Epithelial cell of prostate (primary cell): ENCODE measurements at regions not wholly inside any gene's neighbourhood (a gene's known extent, or its start where the extent isn't known, plus 50 kb on each side); places are given as distances from the start of the nearest gene placed in this dataset.

Experiments used
- DNase-seq: peaks from one replicate; pipeline ENCODE4 v3.0.0-alpha.2; 2011; ENCODE audit warnings: low read depth, low spot score
- H3K27ac ChIP-seq: fragments of 450-650 bp; 2 replicates; pipeline ENCODE4 v1.5.1; 2017; ENCODE audit warnings: mild to moderate bottlenecking

DNA sequence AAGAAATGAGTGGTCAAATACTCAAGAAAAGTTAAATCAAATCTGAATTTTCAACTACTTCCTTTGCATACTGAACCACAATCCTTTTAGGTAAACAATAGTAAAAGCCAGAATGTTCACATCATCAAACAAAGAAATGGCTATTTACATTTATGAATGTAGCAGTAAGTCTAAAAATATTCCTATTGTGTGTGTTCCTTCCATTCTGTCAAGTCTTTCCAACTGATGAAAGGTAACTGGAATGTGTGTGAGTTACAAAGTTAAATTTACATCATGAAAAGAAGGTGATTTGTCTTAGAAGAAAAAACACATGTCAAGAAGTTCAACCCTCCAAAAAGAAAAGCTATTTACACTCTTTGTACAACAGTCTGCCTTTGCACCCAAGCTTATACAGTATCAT, 203.1 kb downstream of the SIPA1L2 start:
- DNase-seq = no peak
- H3K27ac ChIP-seq = no peak overlapping the region

DNA sequence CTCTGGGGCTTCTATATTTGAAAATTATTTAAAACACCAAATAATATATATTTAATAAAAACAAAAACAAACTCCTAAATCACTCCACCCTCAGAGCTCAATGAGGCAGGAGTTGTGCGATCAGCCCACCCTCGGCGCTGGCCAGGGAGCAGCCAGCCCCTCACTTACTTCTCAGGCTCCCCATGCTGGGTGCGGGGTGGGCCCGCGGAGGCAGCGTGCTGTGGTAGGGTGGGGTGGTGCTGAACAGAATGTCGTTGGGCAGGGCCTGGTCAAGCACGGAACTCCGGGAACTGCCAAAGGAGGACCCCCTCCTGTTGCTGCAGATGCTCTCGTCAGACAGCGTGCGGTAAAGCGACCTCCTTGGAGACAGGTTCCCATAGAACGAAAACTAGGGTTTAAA, 204.5 kb downstream of the SIPA1L2 start:
- DNase-seq = no peak
- no peak overlapping the region for H3K27ac ChIP-seq

DNA sequence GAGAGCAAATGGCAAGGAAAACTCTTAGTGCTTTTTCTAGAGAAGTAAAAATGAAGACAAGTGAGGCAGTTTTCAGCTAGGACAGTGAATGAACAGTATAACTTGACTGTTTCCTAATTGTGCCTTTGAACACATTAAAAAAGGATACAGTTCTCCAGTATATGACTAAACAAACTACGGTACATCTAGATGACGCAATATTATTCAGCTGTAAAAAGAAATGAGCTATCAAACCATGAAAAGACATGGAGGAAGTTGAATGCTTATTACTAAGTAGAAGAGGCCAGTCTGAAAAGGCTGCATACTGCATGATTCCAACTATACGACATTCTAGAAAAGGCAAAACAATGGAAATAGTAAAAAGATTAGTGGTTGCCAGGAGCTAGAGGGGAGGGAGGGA, 206.3 kb downstream of the SIPA1L2 start:
- peak overlapping the region; percentile 82 for H3K27ac ChIP-seq
- no peak for DNase-seq

DNA sequence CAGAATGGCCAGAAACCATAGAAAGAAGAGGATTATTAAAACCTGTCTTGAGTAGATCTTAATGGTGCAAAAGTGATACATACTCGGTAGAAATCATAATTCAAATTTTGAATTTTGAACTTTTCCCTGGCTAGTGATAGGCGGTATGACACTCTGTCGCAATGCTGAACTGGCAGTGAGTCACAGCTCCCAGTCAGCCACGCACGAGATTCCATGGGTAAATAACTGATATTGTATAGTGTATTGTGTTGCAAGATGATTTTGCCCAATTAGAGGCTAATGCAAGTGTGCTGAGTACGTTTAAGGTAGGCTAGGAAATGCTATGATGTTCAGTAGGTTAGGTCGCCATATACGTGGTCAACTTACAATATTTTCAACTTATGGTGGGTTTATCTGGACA, 207.0 kb downstream of the SIPA1L2 start:
- DNase-seq = peak; percentile 22
- peak overlapping the region; percentile 82 for H3K27ac ChIP-seq

DNA sequence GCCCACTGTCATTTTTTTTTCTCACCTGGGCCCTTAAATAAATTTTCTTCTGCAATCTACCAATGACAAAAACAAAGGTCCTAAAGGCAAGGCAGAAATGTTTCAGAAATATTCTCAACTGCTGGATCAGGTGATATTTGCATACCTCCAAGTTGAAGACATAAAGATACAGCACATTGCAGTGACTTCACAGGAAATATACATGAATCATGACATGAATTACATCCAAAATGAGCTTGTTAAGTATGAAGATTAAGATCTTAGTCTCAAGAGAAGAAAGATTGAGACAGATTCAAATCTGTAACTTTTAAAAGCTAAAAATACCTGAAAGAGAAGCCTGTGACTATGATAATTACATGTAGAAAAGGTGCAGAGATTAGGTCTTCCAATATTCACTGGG, 207.8 kb downstream of the SIPA1L2 start:
- peak overlapping the region; percentile 82 for H3K27ac ChIP-seq
- peak; percentile 37 for DNase-seq

DNA sequence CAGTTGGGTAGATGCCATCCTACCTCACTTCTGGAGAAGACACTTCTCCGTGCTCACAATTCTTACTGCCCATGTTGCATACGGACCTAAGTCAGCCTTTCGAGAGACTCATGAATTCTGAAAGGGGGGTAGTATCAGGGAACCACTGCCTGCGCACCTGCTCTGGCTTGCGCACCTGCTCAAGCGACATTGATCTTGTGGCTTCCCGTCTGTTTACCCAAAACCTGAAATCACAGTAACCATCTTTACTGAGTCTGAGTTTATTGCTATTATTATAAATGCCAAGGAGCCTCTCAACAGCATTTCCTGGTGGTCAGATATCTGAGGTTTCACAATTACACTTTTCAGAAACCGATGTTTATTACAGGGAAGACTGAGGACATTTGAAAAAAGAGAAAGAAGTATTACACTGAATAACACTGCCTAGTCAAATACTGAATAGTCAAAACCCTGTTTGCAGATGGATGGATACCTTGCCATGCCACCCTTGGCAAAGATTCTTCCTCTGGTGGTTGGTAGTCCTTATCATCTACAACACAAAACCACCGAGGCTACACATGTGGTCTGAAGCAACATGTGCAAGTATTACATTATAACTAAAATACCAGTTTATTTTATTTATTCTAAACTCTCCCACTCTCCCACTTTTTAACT, 208.7 kb downstream of the SIPA1L2 start:
- peak overlapping the region; percentile 82 for H3K27ac ChIP-seq
- no peak for DNase-seq

DNA sequence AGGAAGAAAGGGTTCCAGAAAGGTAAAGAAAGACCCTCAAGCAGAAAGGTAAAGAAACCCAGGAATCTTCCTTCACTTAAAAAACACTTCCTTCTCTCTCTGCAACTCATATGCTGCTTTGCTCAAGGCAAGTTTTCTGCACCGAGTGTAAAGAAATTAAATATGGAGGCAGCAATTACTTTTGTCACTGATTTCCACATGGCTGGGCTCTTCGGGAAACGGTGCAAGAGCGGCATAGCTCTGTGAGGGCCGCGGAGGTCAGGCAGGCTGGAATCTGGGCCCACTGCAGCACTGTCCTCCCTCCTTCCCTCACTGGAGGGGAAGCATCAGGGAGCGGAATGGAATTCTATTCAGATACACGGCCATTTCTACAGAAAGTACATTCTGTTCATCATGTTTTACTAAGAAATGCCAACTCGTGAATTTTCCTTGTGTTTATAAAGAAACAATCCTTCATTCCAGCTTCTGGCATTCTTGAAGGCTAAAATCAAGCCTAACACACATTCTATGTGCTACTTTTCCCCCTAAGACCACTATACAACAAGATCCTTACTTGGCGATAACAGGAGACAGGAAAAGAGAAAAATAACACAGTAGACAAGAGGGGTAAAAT, 212.2 kb downstream of the SIPA1L2 start:
- no peak for DNase-seq
- H3K27ac ChIP-seq = no peak overlapping the region

DNA sequence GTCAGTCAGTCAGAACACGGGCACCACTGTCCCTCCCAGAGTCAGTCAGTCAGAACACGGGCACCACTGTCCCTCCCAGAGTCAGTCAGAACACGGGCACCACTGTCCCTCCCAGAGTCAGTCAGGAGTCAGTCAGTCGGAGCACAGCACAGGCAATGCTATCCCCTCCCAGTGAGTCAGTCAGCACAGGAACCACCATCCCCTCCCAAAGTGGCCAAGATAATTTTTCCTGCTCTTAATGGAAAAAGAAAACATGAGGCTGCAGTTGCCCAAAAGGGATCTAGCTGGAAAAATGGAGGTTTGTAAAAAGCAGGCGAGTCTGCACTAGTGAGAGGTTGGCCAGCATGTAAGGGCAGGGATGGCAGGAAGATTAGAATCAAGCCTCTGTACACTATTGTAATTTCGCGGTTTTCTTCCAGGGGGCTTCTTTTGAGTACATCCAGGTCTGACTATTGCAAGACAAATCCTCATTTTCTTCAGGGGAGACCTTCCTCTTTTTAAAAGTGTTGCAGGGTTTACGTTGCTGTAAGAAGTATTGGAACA, 213.8 kb downstream of the SIPA1L2 start:
- H3K27ac ChIP-seq = peak overlapping the region; percentile 56
- no peak for DNase-seq

DNA sequence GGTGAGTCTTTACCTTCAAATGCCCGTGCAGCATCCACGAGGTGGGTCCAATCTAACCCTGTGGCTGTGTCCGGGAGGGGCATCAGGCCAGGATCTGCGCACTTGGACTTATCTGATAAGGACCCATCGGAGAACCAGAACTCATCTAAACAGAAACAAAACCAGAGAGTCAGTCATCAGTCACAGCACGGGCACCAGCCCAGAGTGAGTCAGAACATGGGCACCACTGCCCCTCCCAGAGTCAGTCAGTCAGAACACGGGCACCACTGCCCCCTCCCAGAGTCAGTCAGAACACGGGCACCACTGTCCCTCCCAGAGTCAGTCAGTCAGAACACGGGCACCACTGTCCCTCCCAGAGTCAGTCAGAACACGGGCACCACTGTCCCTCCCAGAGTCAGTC, 214.5 kb downstream of the SIPA1L2 start:
- peak; percentile 22 for DNase-seq

DNA sequence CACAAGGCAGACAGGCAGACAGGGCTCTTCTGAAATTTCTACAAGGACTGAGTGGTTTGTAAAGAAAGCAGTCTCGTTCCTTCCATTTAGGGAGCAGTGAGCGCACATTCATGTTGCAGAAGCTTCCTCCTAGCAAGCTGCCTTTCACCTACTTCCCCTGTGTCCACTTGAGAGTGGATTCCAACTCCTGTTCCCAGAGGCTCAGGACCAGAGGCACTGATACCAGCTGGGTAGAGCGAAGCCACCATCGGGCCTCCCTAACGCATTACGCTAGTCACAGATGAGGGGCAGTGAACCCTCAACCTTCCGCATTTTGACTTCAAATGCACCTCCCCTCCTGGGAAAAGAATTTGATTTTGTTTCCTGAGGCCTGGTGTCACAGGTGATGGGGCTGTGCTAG, 215.8 kb downstream of the SIPA1L2 start:
- no peak for DNase-seq
- no peak overlapping the region for H3K27ac ChIP-seq

More for the DNA sequence above, 214.5 kb downstream of the SIPA1L2 start:
- H3K27ac ChIP-seq = peak overlapping the region; percentile 56

DNA sequence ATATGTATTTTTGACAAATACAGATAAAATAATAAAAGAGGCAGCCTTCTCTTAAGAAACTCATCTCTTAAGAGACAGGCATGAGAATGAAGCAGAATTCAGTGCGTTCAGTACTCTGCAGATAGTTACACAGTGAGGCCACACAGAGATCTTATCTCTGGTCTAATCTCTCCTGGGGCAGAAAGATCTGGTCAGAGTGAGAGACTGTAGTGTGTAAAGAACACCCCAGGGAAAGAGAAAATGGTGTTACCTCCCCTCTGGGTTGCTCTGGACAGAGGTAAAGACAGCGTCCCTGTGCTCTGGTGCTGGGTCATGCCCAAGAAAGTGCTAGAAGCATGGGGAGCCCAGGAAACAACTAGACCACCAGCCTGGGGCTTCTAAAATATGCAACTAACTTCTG, 216.3 kb downstream of the SIPA1L2 start:
- no peak for DNase-seq
- no peak overlapping the region for H3K27ac ChIP-seq

DNA sequence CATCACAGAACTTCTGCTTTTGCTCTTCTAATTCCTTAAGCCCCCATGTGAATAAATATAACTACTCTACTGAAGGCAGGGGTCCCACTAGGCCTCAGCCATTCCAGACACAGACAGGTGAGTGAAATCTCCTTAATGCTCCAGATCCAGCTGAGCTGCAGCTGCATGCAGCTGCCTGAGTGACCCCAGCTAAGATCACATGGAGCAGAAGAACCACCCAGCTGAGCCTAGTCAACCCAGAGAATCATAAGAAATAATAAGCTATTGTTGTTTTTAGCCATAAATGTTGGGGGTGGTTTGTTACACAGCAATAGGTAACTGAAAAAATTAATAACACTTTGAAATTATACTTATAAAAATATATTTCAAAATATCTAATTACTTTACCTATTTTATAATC, 220.3 kb downstream of the SIPA1L2 start:
- no peak overlapping the region for H3K27ac ChIP-seq

DNA sequence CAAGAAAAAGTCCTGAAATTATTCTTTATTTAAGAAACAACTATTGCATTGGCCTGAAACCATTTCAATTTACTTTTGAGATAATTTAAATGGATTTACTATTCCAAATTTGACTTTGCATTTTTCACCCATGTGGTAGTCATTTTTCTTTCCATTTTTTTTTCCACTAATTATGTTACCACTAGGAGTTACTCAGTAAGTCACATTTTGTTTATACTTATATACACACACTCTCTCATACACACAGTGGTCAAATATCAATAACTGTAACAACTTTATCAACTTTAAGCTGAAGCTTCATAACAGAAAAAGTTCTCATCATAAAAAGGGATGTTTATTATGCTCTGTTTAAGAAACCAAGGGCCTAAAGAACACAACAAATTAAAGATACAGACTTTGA, 222.8 kb downstream of the SIPA1L2 start:
- no peak for DNase-seq
- H3K27ac ChIP-seq = no peak overlapping the region

More for the DNA sequence above, 220.3 kb downstream of the SIPA1L2 start:
- no peak for DNase-seq

DNA sequence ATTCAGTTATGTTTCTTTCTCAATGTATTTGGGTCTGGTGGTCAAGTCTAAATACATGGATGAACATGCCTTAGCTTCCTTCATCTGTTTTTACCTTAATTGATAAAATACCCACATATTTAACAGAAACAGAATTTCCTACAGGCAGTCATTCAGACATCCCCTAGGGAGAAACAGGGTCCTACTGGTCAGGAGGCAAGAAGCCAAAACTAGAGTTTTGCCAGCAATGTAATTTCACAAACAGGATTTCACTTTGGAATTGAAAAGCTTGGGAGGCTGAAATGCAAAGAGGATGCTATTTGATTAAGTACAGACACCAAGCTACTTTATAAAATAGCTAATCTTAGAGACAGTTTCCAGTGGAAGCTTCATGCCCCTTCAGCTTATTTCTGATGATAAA, 224.2 kb downstream of the SIPA1L2 start:
- no peak overlapping the region for H3K27ac ChIP-seq
- DNase-seq = no peak

DNA sequence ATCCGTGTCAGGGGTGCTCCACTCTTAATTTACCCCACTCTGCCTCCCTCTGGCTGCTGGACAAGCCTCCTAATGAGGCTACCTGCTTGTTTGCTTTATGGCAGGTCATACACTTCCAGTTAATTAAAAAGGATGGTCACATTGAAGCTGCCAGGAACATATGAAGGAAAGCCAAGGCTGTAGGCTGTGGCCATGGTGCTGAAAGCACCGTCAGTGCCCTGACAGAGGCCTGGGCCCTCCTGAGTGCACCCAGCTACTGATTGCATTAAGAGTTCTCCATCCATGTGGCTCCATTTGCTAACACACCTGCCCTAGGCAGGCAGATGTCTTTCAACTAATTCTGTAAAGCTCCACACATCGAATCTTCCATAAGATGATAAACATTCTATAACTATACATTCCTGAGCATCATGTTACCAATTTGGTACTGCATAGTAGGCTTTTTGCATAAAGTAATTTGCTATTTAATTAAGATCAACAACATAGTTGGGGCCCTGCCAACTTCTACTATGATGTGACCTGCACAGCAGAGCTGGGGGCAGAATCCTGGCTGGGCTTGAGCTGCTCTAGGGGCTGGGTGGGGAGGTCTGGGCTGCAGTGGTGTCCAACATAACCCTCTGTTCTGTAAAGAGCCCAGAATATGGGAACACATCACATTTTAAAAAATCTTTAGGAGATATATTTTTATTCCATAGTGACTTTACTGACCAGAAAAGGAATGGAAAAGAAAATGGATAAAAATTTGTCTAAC, 224.8 kb downstream of the SIPA1L2 start:
- no peak overlapping the region for H3K27ac ChIP-seq
- DNase-seq = no peak

DNA sequence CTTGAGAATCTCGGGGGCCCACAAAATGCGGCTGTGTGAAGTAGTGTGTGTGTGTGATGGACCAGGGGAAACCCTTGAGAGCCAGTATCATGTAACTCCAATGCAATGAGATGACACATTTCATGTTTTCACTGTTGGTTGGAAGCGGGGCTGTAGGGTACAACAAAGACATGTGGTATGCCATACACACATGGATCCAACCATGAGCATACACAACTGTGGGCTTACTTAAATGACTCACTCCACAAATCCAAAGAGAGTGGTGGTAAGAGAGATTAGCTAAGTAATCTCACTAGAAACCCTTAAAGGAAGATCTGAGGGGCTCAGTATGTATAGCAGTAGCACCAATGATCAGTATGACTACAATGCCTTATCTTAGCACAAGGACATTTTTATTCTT, 225.7 kb downstream of the SIPA1L2 start:
- no peak for DNase-seq
- H3K27ac ChIP-seq = no peak overlapping the region

DNA sequence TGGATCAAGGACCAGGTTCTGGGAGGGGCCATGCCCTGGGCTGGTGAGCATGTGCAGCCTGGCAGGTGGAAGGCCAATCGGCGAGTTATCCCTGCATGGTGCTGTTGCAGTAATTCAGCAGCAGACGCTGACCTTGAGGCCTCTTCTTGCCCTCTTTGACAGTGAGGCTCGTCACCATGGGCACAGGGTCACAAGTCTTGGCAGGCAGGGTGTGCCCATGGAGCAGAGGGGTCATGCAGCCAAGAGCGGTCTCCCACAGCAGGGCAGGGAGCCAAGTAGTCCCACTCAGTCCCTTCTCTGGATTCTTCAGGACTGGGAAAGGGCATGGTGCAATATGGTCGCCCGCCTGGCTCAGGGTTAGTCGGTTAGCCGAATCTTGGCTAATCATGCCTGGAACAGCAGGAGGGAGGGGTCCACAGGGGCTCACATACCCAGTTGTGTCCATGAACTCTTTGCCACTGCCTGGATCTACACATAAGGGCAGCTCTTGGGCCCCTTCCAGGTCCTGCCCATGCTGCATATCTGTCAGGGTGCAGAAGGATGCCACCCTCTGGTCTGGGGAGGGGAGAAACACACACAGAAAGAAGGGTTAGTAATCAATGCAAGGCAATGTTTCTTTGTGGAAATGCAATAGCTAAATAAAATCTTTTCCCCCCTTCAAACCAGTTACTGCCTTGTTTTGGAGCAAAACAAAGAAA, 226.8 kb downstream of the SIPA1L2 start:
- no peak overlapping the region for H3K27ac ChIP-seq
- no peak for DNase-seq

DNA sequence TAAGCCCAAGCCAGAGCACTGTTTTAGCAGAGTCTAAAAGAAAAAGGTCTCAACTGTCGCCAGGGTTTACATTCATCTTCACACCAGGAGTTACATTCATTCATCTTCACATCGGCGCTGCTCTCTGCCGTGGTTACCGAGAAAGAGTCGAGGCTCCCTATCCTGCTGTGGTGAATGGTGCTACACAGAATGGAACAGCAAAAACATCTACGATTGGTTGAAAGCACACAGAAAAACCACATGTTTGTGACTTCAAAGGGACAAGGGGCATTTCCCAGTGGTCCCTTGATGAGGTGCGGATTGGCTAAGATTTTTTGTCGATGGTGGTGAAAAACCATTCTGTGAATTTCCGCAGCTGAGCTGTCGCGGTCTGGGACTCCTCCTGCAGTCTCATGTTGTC, 231.1 kb downstream of the SIPA1L2 start:
- no peak overlapping the region for H3K27ac ChIP-seq
- no peak for DNase-seq

DNA sequence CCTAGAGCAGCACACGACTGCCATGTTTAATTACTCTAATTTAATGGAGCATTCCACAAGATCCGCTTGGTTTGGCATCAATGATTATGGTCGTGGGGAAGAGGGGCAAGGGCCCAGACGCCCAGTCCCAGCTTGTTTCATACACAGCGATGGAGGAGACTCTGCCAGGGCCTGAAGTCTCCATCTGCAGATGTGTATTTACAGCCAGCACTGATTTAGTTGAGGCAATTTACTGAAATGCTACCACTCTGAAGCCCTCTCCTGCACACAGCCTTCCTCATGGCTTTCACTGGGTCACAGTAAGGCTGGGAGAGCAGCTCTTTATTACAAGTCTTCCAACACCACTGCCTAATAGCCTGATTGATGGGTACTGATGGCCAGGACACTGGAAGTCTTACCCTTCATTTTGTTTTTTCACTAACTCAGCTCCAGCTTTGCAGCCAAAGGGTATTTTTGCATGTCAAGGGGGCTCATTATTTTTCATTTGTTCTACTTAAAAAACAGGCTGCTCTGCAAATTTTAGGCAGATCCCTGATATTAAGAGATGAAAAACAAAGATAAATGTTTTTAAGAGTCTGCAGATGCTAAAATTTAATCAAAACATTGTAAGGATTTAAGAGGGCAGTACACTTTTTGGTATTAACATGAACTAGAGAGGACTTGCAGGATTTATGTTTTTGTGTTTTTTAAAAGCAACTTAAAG, 236.3 kb downstream of the SIPA1L2 start:
- no peak overlapping the region for H3K27ac ChIP-seq
- no peak for DNase-seq

DNA sequence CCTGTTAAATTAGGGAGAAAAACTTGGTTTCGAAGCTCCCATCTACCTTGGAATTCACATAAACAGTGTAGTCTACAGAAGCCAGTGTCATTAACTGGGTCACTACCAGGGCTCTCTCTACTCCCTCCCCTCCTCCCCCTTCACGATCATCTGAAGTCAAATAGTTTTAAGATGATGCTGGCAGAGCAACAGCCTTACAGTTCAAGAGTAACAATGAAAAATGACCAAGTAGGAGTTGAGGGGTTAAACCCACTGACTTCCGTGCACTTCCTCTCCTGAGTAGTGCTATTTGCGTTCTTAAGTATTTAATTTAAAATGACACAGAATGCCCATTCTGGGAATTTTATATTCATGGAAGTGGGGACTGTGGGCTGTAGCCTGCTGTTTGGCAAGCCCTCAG, 236.9 kb downstream of the SIPA1L2 start:
- no peak overlapping the region for H3K27ac ChIP-seq
- no peak for DNase-seq
